SK-N-SH (cell line): ENCODE measurements at regions not wholly inside any gene's neighbourhood (a gene's known extent, or its start where the extent isn't known, plus 50 kb on each side); places are given as distances from the start of the nearest gene placed in this dataset.

Experiments
- CTCF ChIA-PET: fragments of 300-600, 350-600 bp; formaldehyde crosslinking; extraction: SDS; loops from one replicate; lab custom pipeline; 2021; lab: Yijun Ruan, JAX
- POLR2A ChIA-PET: fragments of 350-600 bp; sonication (Branson Sonifier 250); formaldehyde crosslinking; extraction: SDS; loops from one replicate; lab custom pipeline; 2020; ENCODE audit warnings: antibody characterized with exemption, inconsistent platforms; lab: Yijun Ruan, JAX
- DNase-seq: peaks from one replicate; pipeline ENCODE4 v3.0.0; 2012
- H2AFZ ChIP-seq: fragments of 200-600 bp; sonication (generic); 2 replicates; pipeline ENCODE4 v1.8.1; 2016; ENCODE audit warnings: antibody characterized with exemption, mild to moderate bottlenecking, low read depth
- H3F3A ChIP-seq: fragments of 200-600 bp; sonication (generic); replicated peaks from 2 replicates; pipeline ENCODE3; 2016; ENCODE audit warnings: antibody characterized with exemption, mild to moderate bottlenecking; ENCODE audit not compliant: insufficient read depth
- H3K27ac ChIP-seq, 2 experiments: fragments of 200-500 bp in 1 of 2; fragments of 200-600 bp in 1 of 2; sonication (Bioruptor generic) in 1 of 2; sonication (generic), shearing (Covaris generic) in 1 of 2; 2 replicates each; pipeline versions ENCODE4 v1.5.1 to v1.6.1; 2014 to 2016; ENCODE audit warnings: low read depth in 2 of 2, inconsistent platforms in 1 of 2, low read length in 1 of 2, mild to moderate bottlenecking in 1 of 2, mixed read lengths in 1 of 2
- H3K27me3 ChIP-seq: fragments of 200-600 bp; sonication (generic), shearing (Covaris generic); 2 replicates; pipeline ENCODE4 v1.6.1; 2016; ENCODE audit warnings: mixed run types; ENCODE audit not compliant: insufficient read depth
- H3K36me3 ChIP-seq, 2 experiments: fragments of 200-500 bp in 1 of 2; fragments of 200-600 bp in 1 of 2; sonication (Bioruptor generic) in 1 of 2; sonication (generic) in 1 of 2; replicated peaks in 1 of 2; 2 replicates each; pipeline versions ENCODE3 to v1.5.1; 2014 to 2016; ENCODE audit warnings: low read length in 1 of 2, mild to moderate bottlenecking in 1 of 2; ENCODE audit not compliant: insufficient read depth in 2 of 2, control insufficient read depth in 1 of 2
- H3K4me1 ChIP-seq, 2 experiments: fragments of 200-500 bp in 1 of 2; fragments of 200-600 bp in 1 of 2; sonication (Bioruptor generic) in 1 of 2; sonication (generic), shearing (Covaris generic) in 1 of 2; 2 replicates each; pipeline versions ENCODE4 v1.5.1 to v1.6.1; 2014 to 2016; ENCODE audit warnings: low read depth in 1 of 2, low read length in 1 of 2, mixed run types in 1 of 2; ENCODE audit not compliant: insufficient read depth in 2 of 2, control insufficient read depth in 1 of 2
- H3K4me2 ChIP-seq: fragments of 200-600 bp; sonication (generic), shearing (Covaris generic); 2 replicates; pipeline ENCODE4 v1.6.1; 2017; ENCODE audit warnings: mixed run types
- H3K4me3 ChIP-seq, 2 experiments: fragments of 200-500 bp in 1 of 2; fragments of 200-600 bp in 1 of 2; sonication (Bioruptor generic) in 1 of 2; sonication (generic), shearing (Covaris generic) in 1 of 2; 2 replicates each; pipeline versions ENCODE4 v1.5.1 to v1.8.1; 2014 to 2016; ENCODE audit warnings: low read depth in 2 of 2, inconsistent platforms in 1 of 2, low read length in 1 of 2, mild to moderate bottlenecking in 1 of 2, mixed read lengths in 1 of 2, moderate library complexity in 1 of 2
- H3K79me2 ChIP-seq: fragments of 200-600 bp; sonication (generic); 2 replicates; pipeline ENCODE4 v1.8.1; 2017; ENCODE audit warnings: mild to moderate bottlenecking; ENCODE audit not compliant: insufficient read depth
- H3K9ac ChIP-seq: fragments of 200-600 bp; sonication (generic); 2 replicates; pipeline ENCODE4 v1.6.1; 2017; ENCODE audit warnings: mixed run types
- H3K9me2 ChIP-seq: fragments of 200-600 bp; sonication (generic); 2 replicates; pipeline ENCODE4 v1.6.1; 2017; ENCODE audit warnings: mixed run types
- H3K9me3 ChIP-seq: fragments of 200-600 bp; sonication (generic); 2 replicates; pipeline ENCODE4 v1.6.1; 2017; ENCODE audit warnings: mixed run types, mild to moderate bottlenecking, moderate library complexity
- H4K20me1 ChIP-seq: fragments of 200-600 bp; sonication (generic); 2 replicates; pipeline ENCODE4 v1.6.1; 2017; ENCODE audit warnings: mild to moderate bottlenecking, mixed run types; ENCODE audit not compliant: insufficient read depth
- CHD2 ChIP-seq: fragments of 150-350 bp; IDR thresholded peaks from 2 replicates; pipeline ENCODE4 v1.6.1; 2018; ENCODE audit warnings: low read length; ENCODE audit not compliant: partially characterized antibody
- JUND ChIP-seq: IDR thresholded peaks from 2 replicates; pipeline ENCODE4 v1.4.0; 2012
- MEF2A ChIP-seq: IDR thresholded peaks from 2 replicates; pipeline ENCODE4 v1.4.0; 2012; ENCODE audit warnings: low read depth, borderline replicate concordance
- NFIC ChIP-seq: IDR thresholded peaks from 2 replicates; pipeline ENCODE4 v1.4.0; 2012; ENCODE audit warnings: borderline replicate concordance
- RCOR1 ChIP-seq: fragments of 150-350 bp; IDR thresholded peaks from 2 replicates; pipeline ENCODE4 v1.6.1; 2017; ENCODE audit warnings: antibody characterized with exemption, low read length
- WGBS: methylation state at CpG from one replicate; pipeline ENCODE4 v1.1.6; 2017; ENCODE audit warnings: low lambda C conversion rate; 5-methylcytosine and 5-hydroxymethylcytosine counted together
- TF ChIP-seq, protein P1 (sequence below): IDR thresholded peaks from 2 replicates; pipeline ENCODE4 v1.4.0; 2012; ENCODE audit warnings: low read depth
- TF ChIP-seq, protein P2 (sequence below): fragments of 150-350 bp; IDR thresholded peaks from 2 replicates; pipeline ENCODE4 v1.6.1; 2016; ENCODE audit warnings: mild to moderate bottlenecking, low read depth, low read length
- TF ChIP-seq, protein P3 (sequence below): IDR thresholded peaks from 2 replicates; pipeline ENCODE4; 2012

DNA sequence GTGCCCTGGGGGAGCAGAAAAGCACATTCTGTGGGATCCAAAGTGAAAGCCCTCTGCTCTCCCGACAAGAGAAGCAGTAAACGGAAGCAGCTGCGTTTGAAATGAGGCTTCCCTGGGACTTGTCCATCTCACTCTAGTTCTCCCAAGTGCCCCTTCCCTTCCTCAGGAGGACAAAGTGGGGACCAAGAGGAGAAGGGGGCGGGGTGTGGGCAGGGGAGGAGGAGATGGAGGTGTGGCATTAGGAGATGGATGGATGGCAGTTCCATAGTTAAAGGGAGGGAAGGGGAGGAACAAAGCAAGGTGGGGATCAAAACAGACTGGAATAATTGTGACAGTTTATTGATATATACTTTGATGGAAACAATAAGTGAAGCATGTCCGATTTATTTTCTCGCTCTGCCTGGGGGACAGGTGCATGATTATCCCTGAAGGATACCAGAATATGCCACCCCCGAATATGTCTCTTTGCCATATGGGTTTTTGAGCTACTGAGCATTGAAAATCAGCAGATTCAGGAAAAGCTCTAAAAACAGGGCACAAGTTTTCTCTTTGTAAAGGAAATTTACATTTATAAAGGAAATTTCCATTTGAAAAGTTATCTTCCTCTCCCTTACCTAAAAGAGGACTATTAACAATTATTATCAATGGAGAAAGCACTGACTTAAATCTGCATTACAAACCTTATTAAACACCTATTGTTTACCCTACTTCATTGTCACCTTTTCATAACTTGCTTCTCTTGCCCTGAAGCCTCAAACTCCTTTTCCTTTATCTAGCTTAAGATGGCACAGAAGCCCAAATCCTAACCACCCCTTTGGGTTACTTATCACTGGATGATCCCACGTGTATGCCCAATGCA lies 58.9 kb upstream of the DAZL start:
- Histone ChIP-seq H3F3A (no peaks in the 10 kb centered on the region), H3K36me3 (no peaks in the 10 kb centered on the region), H3K27me3 (no peaks in the 10 kb centered on the region), H4K20me1 (no peaks in the 10 kb centered on the region), H3K4me3 (peak overlapping the region; percentile 15 to 32; a peak in 2 of 4 replicates), H3K9me3 (no peaks in the 10 kb centered on the region), H3K79me2 (no peaks in the 10 kb centered on the region)
- POLR2A ChIA-PET: interaction anchor here (0.6 kb wide), 1 partner anchor 289 kb away, joined by 6 read pairs; no protein-coding TSS in a partner anchor
- DNase-seq: peak; percentile 25
- TF ChIP-seq RCOR1 (peak; percentile 19; the same call in 1 of the 2 replicates), JUND (no peak), CHD2 (peak; percentile 30)
- TF ChIP-seq, all 33 proteins: peak for 2
- CTCF ChIA-PET: interaction anchor here (1.2 kb wide), 1 partner anchor 369 kb away, joined by 3 read pairs; no protein-coding TSS in a partner anchor
- H2AFZ ChIP-seq: peak overlapping the region; percentile 63
- WGBS: 15% methylated on average over 8 of the region's 8 CpGs
- peaks cover 0 to 6% of the 10 kb centered on the region in 2 experiments; a peak in 1 of 4 replicates for H3K4me1 ChIP-seq
- H3K9ac ChIP-seq: no peak overlapping the region
- peak overlapping the region; percentile 65 for H3K4me2 ChIP-seq
- H3K27ac ChIP-seq: no peak overlapping the region
- no peaks in the 10 kb centered on the region for H3K9me2 ChIP-seq

DNA sequence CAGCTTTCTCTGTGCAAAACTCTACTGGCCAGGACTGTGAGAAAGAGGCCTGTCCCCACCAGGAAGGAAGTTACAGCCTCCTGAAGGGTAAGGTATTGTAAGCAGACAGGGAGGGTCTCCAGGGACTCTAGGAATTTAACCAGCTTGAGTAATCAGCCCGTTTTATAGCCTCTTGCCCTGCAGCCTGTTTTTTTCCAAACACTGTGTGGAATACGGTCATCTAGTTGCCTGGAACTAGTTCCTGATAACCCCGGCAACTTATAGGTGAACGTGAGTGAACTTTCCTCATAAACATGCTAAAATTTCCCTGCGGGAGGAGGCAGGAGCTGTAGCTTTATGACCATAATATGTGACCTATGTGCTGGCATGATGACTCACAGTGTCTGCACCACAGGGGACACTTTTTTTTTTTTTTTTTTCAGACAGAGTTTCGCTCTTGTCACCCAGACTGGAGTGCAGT lies 60.1 kb upstream of the DAZL start:
- H3K9ac ChIP-seq: no peak overlapping the region
- no peaks in the 10 kb centered on the region for H3F3A ChIP-seq
- H3K4me3 ChIP-seq: no peak overlapping the region
- CTCF ChIA-PET: no interaction called here
- H3K9me3 ChIP-seq: no peaks in the 10 kb centered on the region
- H3K27me3 ChIP-seq: no peaks in the 10 kb centered on the region
- no peaks in the 10 kb centered on the region for H3K9me2 ChIP-seq
- no peak for DNase-seq
- POLR2A ChIA-PET: no interaction called here
- no peak overlapping the region for H3K4me2 ChIP-seq
- H3K36me3 ChIP-seq: no peaks in the 10 kb centered on the region
- no peak overlapping the region for H2AFZ ChIP-seq
- WGBS: 54% methylated on average over 6 of the region's 6 CpGs
- no peaks in the 10 kb centered on the region for H3K79me2 ChIP-seq
- peaks cover 0 to 6% of the 10 kb centered on the region in 2 experiments; a peak in 1 of 4 replicates for H3K4me1 ChIP-seq
- H4K20me1 ChIP-seq: no peaks in the 10 kb centered on the region
- no peak overlapping the region for H3K27ac ChIP-seq
- TF ChIP-seq MEF2A (no peak), RCOR1 (no peak), JUND (no peak), NFIC (no peak)
- TF ChIP-seq, protein P1, sequence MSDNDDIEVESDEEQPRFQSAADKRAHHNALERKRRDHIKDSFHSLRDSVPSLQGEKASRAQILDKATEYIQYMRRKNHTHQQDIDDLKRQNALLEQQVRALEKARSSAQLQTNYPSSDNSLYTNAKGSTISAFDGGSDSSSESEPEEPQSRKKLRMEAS: no peak
- TF ChIP-seq, protein P2, sequence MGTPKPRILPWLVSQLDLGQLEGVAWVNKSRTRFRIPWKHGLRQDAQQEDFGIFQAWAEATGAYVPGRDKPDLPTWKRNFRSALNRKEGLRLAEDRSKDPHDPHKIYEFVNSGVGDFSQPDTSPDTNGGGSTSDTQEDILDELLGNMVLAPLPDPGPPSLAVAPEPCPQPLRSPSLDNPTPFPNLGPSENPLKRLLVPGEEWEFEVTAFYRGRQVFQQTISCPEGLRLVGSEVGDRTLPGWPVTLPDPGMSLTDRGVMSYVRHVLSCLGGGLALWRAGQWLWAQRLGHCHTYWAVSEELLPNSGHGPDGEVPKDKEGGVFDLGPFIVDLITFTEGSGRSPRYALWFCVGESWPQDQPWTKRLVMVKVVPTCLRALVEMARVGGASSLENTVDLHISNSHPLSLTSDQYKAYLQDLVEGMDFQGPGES: no peak
- TF ChIP-seq, protein P3, sequence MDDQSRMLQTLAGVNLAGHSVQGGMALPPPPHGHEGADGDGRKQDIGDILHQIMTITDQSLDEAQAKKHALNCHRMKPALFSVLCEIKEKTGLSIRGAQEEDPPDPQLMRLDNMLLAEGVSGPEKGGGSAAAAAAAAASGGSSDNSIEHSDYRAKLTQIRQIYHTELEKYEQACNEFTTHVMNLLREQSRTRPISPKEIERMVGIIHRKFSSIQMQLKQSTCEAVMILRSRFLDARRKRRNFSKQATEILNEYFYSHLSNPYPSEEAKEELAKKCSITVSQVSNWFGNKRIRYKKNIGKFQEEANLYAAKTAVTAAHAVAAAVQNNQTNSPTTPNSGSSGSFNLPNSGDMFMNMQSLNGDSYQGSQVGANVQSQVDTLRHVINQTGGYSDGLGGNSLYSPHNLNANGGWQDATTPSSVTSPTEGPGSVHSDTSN: no peak
